Left colon (tissue), 2 donors: ENCODE measurements at regions not wholly inside any gene's neighbourhood (a gene's known extent, or its start where the extent isn't known, plus 50 kb on each side); places are given as distances from the start of the nearest gene placed in this dataset.

Source experiments
- ATAC-seq: fragments of 200-7000 bp; cut with Tn5 transposase; one replicate; pipeline ENCODE4 v1.9.1; 2020; ENCODE audit warnings: mild to moderate bottlenecking, moderate library complexity
- DNase-seq, 2 donors: peaks; one replicate each; pipeline ENCODE4 v3.0.0-alpha.2; 2020
- intact Hi-C, 2 donors: fragments of 100-400 bp; cut with DNase I in 1 of 2; cut with micrococcal nuclease in 1 of 2; formaldehyde crosslinking; loops; one replicate each; pipeline versions ENCODE4 v1.11.2 to v1.14.0; 2022; cut with DNase I, micrococcal nuclease
- donor health status: DM: no; HTN: no; CAD: no.
- donor health status: DM: yes; HTN: yes; CAD: no.

DNA sequence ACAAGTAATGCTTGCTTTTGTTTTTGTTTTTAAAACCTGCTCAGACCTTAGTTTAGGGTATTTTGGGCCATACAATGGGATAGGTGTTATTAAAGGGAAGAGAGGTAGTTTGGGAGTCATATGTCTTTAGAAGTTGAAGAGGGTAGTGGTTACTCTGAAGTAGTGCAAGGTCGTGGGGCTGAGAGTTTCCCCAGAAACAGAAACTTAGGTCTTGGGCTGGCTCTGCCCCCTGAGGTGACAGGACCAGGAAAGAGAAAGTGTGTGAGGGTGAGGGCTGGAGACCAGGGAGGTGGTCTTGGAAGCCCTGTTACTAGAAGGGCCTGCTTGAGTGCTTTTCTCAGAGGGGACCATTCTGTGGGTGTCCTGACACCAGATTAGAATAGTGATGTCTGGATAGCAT lies 500.5 kb upstream of the SPHKAP start:
- intact Hi-C loops: no loop called here
- DNase-seq: no peak
- no peak for ATAC-seq

DNA sequence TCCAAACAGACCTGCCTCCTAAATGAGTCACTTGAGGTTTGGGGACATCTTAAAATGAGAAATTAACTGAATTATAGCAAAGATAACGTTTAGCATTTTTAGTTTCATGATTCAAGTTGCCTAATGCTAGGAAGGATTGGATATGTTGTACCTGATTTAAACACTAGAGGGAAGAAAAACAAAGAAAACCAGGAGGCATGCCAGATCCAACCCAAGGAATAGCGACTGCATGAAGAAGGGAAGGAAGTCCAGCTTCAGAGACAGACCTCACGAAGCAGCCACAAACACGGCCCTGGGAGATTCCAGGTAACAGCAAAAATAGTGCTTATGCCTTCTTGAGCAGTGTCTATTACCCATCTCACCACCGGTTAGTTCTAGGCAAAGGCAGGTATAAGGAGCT lies 499.9 kb upstream of the SPHKAP start:
- intact Hi-C loops: no loop called here
- peak; percentile 76 for ATAC-seq
- DNase-seq: no peak

DNA sequence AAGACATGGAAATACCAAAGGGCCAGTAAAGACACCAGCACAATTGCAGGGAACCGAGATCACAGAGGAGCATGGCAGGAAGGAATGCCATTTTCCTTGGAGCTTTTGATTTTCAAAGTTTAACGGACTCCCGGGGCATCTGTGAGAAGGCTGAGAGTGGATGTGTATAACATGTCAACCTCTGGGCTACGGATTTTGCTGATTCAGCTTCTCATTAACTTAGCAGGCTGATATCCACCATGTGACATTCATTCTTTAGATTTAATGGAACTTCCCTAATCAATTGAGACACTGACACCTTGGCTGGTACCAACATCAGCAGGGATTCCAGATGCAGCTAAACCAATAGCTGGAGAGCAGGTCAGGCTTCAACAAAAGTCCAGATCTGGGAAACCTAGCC lies 496.6 kb upstream of the SPHKAP start:
- DNase-seq: no peak
- intact Hi-C loops: no loop called here
- no peak for ATAC-seq

DNA sequence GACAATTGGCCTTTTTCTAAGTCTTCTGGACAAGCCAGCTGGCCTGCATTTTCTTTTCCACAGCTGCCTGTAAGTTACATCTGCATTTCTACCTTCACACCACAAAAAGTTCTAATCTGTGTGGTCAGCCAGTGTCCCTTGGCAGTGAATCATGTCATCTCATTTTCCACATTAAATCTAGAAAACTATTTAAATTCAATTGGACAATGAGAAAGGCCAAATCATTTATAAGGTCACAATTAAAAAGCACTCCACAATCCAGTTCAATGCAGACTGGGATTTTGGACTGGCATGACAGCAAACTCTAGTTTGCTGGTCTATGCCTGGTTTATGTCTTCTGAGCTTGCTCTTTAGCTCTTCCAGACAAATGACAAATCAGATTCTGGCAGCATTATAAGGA lies 494.2 kb upstream of the SPHKAP start:
- DNase-seq (no peak), ATAC-seq (no peak)
- intact Hi-C loops: no loop called here

DNA sequence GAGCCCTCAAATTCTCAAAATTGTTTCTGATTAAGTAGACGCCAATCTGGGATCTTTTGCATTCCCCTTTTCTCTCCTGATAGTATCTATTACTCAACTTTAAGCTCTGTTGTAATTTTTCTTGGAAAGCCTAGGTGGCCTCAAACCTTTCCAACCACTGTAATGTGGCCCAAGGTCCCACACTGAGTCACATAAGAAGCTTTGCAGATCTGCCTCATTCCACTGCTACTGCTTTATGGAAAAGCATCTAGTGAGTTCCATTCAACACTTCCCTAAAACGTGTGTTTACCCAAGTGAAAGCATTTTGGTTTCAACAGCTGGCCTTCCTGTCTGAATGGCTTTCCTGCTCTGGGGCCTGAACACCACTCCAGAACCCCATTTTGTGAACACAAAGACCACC lies 493.6 kb upstream of the SPHKAP start:
- DNase-seq: no peak
- ATAC-seq: no peak
- intact Hi-C loops: no loop called here

DNA sequence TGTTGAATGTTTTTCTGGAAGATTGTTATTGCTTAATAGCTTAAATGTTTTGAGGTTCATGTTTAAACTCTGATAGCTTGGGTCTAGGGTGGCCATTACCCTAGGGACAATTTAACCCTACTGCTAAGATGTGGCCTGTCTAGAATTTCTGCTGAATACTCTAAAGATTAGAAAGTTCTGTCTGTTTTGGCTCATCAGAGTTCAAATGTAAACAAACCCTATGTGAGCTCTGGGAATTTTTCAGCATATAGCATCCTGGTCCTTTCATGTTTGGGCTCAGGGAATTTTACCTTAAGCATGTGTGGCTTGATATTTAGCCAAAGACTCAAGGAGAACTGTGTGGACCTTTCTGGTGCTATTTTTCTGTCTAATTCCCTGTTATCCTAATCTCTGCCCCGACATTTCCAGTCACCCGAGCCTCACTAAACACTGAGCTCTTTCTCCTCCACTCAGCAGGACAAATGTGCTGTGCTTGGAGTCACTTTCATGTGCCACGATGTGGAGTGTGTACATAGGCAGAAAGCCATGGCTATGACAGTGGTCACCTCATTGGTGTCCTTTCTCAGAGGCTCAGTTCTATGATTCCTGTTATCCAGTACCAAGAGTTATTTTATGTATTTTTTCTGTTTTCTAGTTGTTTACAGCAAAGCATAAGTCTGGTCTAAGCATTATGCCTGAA lies 492.5 kb upstream of the SPHKAP start:
- DNase-seq (no peak), ATAC-seq (no peak)
- intact Hi-C loops: no loop called here

DNA sequence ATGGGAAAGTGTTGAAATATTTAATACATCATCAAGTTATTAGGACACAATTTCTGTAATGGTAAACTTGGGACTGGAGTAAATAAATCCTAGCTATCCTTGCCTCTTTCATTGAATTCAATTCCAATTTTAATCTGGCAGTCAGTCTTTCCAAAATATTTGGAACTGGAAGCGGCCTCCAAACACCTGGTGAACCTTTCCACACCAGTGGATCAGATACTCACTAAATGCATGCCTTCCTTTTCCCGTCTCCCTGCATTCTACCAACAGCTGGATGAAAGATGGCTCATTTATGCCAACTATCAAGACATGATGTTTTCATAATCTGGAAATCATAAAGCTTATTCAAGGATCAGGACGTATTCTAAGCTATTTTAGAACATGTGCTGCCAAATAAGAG lies 488.2 kb upstream of the SPHKAP start:
- intact Hi-C loops: no loop called here
- no peak for DNase-seq
- ATAC-seq: no peak

DNA sequence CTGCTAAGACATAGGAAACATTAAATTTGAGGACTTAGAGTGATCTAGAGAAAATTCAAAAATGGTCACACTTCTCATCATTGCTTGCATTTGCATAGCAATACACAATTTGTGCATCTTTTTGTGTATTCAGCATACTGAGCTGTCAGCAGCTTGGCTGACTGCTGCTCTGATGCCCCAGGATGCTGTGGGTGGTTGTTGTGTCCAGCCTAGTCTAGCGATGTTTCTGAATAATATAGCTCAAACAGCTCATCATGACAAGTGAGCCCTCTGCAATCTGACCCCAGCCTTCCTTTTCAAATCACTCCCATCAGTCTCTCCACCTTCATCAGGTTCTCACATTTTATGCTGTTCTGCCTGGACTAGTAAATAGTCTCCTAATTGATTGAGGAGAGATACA lies 483.7 kb upstream of the SPHKAP start:
- DNase-seq: no peak
- intact Hi-C loops: no loop called here
- no peak for ATAC-seq

DNA sequence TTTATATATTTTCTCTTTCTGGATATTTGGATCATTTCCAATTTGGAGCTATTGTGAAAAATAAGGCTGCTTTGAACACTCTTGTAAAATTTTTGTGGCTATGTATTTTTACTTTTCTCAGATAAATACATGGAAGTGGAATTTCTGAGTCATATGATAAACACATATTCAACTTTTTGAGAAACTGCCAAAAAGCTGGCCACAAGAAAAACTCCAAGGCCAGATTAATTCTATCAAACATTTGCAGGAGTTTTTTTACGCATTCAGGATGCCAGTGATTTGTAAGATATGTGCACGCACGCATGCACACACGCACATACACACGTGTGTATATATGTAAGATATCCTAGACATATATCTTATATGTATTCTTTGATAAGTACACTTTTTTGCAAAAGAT lies 477.5 kb upstream of the SPHKAP start:
- DNase-seq: no peak
- ATAC-seq: no peak
- intact Hi-C loops: no loop called here

DNA sequence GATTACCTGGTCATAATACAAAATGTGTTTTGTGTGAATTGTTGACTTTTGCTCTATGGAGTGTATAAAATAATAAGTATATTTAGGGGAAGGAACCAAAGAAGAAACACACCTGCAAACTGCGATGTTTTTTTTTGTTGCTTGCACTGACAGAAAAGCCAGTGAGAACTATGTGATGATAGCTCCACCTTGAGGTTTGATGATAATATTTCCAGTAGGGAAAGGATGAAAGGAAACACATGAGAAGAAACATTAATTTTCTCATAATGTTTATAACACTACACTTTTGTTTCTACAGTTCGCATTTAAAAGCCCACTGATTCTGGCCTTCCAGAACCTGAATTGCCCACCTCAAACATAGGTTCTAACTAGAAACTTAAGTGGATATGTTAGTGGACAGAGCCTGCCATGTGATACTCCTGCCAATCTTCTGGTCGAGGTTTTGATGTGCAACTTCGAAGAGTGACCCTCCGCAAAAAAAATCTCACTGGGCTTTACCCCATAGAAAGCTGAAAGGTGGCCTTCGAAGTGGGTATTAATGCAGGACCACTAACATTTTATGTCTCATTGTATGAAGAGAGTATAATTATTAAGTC lies 476.4 kb upstream of the SPHKAP start:
- DNase-seq: no peak
- intact Hi-C loops: no loop called here
- ATAC-seq: peak; percentile 63

DNA sequence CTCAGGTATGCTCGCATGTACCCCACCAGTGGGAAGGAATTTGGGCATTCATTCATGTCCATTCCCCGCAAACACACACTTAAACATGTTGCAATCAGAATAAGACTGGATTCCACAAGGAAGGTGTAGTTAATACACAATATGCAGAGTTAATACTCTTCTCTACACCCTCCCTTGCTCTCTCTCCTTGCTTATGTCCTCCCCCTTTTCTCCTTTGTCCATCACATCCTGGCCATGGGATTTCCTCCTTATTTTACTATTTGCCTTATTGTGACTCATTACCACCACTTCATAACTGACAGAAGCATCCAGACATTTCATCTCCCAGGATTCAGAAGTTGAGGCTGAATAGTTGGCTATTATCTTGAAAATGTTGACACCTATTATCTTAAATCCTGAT lies 473.8 kb upstream of the SPHKAP start:
- DNase-seq (no peak), ATAC-seq (no peak)
- intact Hi-C loops: no loop called here

DNA sequence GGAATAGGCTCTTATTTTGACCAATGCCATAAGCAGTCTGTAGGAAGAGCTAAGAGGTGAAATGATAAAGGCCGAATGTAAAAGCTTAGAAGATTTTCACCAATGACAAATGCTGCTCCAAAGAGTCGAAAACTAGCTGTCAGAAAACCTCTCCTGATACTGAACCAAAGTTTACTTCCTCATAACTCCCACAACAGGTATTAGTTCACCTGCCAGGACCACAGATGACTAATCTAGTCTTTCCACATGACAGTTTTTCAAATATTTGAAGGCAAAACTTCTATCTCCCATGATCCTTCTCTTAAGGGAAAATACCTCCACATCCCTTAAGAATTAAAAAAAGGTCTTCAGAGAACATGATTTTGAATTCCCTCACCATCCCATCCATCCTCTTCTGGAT lies 473.2 kb upstream of the SPHKAP start:
- DNase-seq: no peak
- intact Hi-C loops: no loop called here
- no peak for ATAC-seq

DNA sequence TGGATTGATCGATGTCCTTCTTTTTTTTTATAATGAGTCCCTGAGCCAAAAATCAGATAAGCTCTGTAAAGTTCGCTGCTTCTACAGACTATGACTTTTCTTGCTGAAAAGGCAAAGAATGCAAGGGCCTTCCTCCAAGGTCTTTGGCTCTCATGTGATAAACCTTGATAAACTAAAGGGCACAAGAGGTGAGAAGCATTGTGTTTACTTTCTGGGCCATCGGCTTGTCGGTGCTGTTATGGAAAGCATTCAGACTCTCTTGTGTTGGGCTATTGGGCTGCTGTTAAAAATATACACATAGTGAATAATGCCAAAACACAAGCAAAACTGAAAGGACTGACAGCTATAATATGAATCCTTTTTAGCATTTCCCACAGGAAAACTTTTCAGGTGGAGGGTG lies 472.4 kb upstream of the SPHKAP start:
- intact Hi-C loops: no loop called here
- DNase-seq: no peak
- ATAC-seq: no peak

DNA sequence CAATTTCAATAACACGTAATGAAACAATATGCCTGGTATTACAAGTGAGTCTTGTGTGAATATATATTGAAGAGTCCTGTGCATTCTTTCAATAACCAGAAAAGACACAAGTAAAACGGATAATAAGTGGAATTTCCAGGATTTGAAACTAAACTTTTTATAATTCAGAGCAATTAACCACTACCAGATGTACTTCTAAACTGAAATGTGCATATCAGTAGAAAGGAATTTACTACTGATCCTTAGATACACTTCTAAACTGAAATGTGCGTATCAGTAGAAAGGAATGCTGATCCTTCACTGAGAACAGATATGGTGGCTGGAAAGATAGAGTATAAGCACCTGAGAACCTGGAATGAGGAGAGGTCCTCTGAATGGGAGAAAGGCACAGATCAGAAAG lies 470.9 kb upstream of the SPHKAP start:
- no peak for DNase-seq
- intact Hi-C loops: no loop called here
- ATAC-seq: no peak

DNA sequence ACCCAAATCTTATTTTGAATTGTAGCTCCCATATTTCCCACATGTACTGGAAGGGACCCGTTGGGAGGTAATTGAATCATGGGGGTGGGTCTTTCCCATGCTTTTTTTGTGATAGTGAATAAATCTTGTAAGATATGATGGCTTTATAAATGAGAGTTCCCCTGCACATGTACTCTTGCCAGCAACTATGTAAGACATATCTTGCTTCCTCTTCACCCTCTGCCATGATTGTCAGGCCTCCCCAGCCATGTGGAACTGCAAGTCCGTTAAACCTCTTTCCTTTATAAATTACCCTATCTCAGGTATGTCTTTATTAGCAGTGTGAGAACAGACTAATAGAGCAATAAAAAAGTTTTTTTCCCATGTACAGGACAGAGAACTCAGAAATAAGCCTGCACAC lies 468.4 kb upstream of the SPHKAP start:
- intact Hi-C loops: no loop called here
- ATAC-seq (no peak), DNase-seq (no peak)

DNA sequence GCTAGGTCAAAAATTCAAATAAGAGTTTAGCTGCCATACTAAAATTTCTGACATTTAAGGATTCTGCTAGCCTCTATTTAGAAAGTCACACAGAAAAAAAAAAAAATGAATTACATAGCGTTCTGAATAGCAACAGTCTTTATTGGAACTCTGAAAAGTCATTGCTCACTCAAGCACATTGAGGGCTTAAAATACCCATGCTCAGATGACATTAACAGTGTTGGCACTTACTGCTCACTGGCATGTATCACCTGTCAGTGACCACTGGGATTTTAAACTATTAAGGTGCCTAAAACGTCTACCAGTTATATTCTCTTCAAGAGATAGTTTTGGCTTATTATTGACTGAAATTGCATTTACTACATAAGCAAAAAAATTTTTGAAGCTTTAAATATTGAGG lies 468.0 kb upstream of the SPHKAP start:
- ATAC-seq: no peak
- DNase-seq: no peak

DNA sequence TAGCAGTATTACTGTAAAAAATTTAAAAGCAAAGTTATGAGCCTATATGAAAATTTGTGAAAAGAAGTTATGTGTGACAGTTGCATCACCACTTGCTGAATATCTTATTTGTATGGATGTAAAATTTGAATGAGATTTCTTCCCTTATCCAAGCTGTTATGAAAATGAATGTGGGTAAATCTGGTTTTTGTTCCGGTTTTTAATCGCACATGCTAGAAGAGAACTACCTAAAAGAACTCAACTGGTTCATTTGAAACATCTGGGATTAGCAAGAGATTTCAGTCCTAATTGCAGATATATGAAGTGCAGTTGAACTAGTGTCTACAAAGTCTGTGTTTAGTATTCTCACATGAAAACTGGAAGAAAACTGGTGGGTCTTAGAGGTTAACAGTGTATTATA lies 467.1 kb upstream of the SPHKAP start:
- DNase-seq (no peak), ATAC-seq (no peak)
- intact Hi-C loops: no loop called here

More for the DNA sequence above, 468.0 kb upstream of the SPHKAP start:
- intact Hi-C loops: no loop called here

DNA sequence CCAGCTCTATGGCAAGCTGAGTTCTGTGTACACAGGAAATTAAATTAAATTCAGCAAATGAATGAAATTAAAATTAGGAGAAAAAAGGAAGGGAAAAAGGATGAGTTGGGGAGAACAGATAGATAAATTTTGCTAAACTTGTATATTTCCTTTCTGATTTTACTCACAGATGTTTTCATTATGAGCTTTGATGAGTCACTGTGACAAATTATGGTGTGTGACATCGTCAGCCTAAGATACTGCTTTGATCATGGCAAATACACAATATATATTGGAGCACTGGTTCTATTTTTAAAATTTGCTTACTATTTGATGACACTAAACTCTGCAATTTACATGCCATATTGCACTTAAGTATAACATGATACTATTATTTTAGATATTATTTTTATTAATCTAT lies 464.6 kb upstream of the SPHKAP start:
- DNase-seq (no peak), ATAC-seq (no peak)
- intact Hi-C loops: no loop called here

DNA sequence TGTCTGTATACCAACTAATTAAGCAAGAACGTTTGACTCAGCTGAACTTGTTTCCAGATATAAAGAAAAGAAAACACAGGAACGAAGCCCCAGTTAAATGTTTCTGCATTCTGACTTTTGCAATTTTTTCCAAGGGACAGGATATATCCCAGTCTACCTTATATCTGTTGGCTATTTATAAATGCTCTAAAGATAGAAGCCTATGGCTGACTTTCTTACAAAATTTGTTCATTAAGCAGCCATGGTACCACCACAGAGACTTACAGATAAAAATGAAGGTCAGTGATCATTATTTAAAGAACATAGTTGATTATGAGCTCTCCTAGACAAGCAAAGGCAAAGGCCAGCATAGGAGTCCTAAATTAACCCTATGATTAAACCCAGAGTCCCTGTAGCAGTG lies 462.7 kb upstream of the SPHKAP start:
- DNase-seq: no peak
- no peak for ATAC-seq

DNA sequence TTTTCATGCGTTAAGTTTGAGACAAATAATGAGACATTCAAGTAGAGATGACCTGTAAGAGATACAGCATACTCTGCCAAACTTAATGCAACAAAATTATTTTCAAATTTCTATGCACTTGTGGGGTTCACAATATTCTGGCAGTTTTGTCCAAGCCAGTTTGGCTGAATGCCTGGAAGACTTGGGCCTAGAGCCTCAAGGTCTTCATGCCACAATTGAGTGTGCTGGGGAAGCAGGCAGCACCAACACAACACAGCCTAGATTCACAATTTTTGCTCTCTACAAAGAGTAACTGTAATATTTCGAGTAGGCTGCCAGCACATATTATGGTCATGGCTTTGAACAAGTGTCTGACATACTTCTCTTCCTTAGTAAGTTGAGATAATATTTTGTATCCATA lies 461.4 kb upstream of the SPHKAP start:
- DNase-seq: no peak
- intact Hi-C loops: no loop called here
- no peak for ATAC-seq

More for the DNA sequence above, 462.7 kb upstream of the SPHKAP start:
- intact Hi-C loops: no loop called here

DNA sequence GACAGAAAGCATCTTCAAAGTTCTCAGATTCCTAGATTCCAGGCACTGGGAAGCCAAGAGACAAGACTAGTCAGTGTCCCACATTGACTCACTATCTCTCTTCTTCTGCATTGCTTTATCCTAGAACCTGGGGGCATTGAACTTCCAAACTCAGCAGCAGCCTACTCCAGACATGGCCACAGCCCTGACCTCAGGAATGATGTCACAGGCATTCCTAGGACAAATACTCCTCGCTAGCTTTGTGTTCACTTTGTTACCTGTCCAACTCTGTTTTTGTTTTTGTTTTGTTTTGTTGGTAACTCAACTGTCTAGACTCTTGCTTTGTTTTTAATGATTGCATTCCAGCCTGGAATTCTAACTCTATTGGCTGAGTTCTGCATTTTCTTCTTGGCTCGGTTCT lies 449.3 kb upstream of the SPHKAP start:
- ATAC-seq: no peak
- DNase-seq: no peak
- intact Hi-C loops: no loop called here
